HG03159 (cell line): ENCODE measurements at regions not wholly inside any gene's neighbourhood (a gene's known extent, or its start where the extent isn't known, plus 50 kb on each side); places are given as distances from the start of the nearest gene placed in this dataset.
"Not testable (repeated sequence)": the region's sequence is repeated elsewhere in the genome, so short reads cannot be mapped to it uniquely, and the experiment has no call there.

Source experiments
- ATAC-seq: cut with Tn5 transposase; IDR thresholded peaks from one replicate; pipeline ENCODE4 v1.9.1; 2021; ENCODE audit warnings: mild to moderate bottlenecking, moderate library complexity; ENCODE audit not compliant: unreplicated experiment

DNA sequence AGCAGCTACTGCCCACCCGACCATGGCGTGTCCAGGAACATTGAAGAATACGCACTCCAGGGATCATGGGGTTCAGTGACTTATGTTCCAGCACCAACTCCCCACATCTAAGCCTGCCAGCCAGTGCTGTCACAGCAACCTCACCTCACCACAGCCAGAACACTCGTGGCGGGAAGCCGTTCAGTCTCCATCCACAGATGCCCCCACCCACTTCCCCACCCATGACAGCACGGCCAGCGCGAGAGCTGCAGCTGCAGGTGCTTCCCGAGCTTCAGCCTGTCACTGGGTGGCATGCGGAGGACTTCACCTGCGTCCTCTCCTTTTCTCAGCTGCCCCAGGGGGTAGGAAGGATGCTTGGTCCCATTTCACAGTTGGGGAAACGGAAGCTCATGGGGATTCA, 50.3 kb downstream of the RBFOX3 start:
- ATAC-seq = no peak

DNA sequence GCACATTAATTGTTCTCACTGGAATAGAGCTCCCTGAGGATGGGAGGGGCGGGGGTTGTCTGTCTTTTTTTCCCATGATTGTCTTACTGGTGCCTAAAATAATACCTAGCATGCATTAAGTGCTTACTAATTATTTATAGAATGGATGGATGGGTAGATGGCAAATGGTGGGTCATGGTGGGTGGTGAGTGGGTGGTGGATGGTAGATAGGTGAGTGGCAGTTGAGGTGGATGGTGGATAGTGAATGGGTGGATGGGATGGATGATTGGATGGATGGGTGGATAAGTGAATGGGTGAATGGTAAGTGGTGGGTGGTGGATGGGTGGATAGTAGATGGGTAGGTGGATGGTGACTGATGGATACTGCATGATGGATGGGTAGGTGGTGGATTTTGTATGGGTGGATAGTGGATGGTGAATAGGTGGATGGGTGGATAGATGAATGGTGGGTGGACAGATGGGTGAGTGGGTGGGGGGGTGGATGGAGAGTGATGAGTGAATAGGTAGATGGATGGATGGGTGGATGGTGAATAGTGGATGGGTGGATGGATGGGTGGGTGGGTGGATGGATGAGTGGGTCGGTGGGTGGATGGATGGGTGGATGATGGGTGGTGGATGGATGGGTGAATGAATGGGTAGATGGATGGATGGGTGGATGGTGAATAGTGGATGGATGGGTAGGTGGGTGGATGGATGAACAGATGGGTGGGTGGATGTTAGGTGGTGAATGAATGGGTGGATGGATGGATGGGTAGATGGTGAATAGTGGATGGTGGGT, 51.6 kb downstream of the RBFOX3 start:
- ATAC-seq = no peak

DNA sequence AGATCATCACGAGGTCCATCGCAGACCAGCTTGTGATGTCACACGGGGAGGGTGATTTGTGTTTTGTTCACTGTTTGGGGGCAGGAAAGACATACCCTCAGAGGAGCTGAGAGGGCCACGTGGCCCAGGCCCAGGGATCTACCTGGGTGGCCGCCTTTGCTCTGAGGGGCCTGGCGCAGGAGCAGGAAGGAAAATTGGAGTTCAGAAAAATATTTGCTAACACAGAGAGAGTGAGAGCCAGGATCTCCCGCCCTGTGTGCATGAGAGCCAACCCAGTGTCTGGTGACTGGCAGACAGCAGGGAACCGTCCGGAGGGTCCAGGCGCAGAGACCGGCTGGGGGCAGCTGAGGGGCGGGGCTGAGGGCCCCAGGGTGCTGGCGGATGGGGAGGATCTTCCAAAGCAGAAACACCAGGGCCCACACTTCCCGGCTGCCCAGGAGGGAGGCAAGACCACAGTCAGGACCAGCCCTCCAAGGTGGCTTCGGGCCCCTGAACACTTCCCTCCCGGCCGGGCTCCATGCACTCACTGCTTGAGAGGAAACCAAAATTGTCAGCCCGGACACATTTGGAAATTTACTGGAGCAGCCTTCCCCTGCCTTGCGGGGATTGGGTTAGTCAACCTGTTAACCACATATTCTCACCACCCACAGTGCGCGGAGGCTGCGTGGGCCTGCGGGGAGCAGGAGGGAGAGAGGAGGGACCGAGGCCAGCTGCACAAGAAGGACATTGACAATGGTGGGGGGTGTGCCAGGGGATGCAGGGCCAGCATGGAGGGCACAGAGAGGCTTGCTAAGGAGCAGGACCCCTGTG, 52.6 kb downstream of the RBFOX3 start:
- ATAC-seq = no peak

DNA sequence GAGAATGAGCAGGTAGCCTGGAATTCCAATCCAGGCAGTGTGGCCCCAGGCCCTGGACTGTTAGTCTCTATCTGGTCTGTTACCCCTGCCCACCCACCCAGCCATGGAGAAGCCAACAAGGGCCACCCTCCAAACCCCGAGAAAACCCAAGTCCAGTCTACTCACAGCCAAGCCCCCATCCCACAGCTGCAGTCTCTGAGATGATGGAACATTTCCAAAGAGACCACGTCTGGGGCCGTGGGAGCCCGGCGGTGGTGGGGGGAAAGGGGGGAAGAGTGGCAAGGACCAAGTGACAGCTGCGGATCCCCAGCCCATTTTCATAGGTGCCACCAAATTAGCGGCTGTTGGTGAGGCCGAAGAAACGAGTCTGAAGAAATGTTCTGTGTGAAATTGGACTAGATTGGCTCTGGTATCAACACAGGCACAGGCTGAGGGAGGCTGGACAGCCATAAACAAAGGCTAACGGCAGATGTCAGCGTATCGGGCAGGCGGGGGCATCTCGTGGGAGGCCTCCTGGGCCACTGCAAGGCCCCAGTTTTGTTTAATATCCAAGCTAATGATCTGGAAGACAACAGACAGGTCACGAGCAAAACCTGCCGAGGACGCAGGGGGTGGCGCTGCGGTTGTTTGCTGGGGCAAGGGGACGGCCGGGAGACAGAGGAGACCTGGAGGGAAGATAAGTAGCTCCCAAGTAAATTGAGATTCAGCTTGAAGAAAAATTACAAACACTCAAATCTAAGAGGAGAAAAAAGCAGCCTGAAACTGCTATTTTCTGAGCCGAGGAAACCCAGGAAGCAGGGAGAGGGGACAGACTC, 53.4 kb downstream of the RBFOX3 start:
- no peak for ATAC-seq

DNA sequence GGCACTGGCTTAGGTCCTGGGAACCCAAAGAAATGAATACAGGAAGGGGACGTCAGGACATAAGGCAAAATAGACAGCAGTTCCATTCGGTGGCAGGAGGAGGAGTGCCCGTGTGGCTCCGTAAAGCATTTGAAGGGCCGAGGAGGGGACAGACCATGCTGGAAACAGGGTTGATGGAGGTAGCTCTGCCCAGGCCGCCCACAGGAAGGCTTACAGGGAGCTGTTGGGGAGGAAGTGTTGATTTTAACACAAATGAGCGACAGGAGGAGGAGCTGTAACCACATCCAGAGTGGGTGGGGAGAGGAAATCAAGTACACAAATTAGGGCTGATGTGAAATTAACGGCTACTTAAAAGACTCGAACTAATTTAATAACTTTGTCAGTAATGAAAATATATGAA, 54.6 kb downstream of the RBFOX3 start:
- no peak for ATAC-seq

DNA sequence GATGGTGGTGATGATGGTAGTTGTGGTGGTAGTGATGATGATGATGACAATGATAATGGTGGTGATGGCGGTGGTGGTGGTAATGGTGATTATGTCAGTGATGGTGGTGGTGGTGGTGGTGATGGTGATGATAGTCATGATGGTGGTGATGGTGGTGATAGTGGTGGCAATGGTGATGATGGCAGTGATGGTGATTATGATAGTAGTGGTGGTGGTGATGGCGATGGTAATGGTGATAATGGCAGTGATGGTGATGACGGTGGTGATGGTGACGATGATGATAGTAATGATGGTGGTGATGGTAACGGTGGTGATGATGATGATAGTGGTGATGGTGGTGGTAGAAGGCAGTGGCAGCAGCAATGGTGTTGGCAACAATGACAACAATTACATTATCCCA, 55.3 kb downstream of the RBFOX3 start:
- no peak for ATAC-seq

DNA sequence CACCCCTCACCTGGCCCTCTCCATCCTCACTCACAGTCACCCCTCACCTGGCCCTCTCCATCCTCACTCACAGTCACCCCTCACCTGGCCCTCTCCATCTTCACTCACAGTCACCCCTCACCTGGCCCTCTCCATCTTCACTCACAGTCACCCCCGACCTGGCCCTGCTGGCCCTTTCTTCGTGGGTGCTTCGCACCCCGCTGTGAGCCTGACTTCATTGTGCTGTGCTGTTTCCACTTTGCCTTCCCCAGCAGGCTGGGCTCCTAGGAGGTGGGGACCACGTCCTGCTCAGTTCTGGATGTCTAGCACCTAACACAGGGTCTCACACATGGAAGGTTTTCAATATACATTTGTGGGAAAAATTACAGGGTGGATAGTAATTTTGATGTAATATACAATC, 56.5 kb downstream of the RBFOX3 start:
- not testable (repeated sequence) for ATAC-seq

DNA sequence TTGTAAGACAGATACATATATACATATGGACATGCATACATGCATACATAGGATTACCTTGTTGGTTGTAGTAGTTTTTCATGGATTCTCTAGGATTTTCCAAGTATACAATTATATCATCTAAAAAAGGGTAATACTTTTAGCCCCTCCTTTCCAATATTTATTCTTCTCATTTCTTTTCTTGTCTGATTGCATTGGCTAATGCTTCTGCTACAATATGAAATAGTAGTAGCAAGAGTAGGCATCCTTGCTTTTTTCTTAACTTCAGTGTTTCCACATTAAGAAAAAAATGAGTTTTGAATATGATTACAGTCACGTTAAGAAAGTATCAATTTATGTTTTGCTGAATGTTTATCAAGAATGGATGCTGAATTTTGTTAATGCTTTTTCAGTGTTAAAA, 58.0 kb downstream of the RBFOX3 start:
- no peak for ATAC-seq

DNA sequence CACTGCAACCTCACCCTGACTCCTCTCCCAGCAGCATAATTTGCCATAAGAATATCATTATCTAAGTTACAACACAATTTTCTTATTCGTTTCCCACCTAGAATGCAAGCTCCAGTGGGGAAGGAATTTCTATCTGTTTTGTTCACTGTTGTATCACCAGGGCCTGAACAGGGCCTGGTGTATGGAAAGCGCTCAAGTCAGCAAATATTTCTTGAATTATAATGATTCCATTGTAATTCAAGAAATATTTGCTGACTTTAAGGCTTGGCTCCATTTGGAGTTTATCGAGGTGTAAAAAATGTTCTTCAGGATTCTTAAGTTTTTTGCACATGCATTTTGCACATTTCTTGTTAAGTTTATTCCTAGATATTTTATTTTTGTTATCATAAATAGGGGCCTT, 58.4 kb downstream of the RBFOX3 start:
- ATAC-seq = no peak

DNA sequence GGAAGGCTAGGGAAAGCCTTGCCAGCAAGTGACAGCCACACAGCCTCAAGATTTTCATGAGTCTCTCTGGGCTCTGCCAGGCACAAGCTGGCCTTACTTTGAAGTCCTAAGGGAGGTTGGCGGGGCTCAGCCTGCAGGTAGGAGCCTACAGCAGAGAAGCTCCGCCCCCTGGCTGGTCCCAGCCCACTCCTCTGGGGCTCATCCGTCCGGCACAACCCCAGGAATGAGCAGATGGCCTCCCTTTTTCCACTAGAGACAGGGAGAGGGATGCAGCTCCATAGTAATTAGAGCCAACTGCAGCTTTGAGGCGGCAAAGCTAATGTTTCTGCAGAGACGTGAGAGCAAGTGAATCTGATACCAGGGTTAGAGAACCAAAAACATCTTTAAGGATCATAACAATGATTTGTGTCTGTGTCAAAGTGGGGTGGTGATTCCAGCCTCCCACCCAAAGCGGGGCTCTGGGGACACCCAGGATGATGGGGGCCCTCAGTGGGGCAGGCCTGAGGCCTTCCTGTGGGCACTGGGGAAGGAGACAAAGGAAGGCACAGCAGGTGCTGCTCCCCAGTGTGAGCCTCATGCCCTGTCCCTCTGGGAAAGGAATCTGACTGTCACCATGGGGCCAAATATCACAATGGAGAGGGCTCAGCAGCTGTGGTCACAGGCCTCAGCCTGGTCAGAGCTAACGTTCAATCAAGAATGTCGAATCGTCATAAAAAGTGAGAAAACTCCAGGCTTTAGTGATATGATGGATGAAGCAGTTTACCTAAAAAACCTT, 61.5 kb downstream of the RBFOX3 start:
- ATAC-seq = no peak

DNA sequence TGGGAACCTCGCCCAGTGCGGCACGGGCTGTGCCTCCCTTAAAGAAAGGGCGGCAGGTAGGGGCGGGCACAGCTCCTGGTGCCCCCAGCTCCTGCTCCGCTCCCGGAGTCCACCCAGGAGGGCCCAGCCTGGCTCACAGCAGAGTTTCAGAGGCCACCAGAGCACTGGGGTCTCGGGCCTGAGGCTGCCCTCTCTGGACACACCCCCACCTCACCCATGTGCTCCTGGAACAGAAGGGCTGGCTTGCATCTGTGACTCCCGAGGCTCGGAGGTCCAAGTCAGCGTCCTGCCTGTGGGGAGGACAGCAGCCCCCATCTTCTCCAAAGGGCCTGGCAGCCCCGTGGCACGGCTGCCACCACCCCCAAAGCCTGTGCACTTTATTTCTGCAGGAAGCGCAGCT, 62.7 kb downstream of the RBFOX3 start:
- ATAC-seq = no peak

DNA sequence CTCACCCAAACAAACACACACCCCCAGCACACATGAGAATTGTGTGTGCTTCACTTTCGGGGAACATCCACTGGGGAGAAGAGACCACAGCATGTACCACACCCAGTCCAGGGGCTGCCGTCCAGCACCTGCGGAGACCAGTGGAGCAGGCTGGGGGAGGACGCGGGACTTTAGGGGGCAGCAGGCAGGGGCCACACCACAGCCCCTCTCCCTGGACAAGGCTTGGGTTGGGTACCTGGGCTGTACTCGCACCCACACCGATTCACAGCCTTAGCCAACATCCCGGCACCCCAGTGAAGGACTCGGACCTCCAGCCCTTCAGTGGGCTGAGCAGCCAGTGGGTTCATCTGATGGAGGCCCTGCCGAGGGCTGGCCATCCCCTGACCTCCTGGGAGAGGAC, 63.3 kb downstream of the RBFOX3 start:
- no peak for ATAC-seq

DNA sequence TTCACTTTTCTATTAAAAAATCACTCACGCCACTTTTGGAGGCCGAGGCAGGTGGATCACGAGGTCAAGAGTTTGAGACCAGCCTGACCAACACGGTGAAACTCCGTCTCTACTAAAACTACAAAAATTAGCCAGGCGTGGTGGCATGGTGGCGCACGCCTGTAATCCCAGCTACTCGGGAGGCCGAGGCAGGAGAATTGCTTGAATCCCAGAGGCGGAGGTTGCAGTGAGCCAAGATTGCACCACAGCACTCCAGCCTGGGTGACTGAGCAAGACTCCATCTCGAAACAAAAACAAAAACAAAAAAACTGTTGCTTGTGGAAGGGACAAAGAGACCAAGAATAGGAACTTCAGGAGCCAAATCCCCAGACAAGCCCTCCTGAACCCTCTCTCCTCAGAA, 63.7 kb downstream of the RBFOX3 start:
- not testable (repeated sequence) for ATAC-seq

DNA sequence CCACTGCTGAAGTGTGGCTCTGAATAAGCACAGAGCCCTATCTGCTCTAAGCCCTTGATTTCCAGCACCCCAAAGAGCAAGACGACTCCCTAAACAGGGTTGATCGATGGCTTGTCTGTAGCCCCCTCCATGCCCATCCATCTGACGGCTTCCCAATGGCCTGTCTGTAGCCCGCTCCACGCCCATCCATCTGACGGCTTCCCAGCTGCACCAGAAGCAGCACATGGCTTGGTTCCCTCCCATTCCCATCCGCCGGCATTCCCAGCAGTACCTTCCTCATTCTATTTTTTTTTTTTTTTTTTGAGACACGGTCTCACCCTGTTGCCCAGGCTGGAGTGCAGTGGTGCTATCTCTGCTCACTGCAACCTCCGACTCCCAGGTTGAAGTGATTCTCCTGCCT, 64.5 kb downstream of the RBFOX3 start:
- ATAC-seq = no peak

DNA sequence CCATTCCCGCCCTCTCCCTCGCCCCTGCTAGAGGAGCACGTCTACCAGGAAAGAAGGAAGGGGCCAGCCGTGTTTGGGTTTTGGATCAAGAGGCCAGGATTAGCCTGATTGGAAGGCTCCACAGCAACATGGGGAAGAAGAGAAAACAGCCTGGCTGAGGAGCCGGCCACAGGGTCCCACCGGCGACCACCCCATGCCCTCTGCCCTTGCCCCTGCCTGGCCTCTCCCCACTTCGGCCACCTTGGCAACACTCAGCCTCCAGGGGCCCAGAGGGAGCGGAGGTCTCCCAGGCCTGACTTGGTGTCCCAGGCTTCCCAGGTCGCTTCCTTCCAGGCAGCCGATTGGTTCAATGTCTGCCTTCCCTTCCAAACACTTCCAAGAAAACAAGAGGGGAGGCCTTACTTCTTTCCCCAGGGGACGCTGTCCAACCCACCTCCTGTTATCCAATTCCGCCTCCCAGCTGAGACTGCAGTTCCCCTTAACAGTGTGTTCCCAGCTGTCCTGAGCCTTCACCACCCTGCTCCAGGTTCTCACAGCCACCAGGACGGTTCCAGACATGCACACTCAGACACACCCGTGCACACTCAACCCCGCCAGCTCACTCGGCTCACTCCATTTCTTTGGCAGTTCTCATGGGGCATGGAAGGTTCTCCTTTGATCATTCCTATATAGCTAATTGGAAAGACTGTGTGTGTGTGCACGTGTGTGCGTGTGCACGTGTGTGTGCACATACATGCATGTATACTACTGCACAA, 65.4 kb downstream of the RBFOX3 start:
- ATAC-seq = no peak

DNA sequence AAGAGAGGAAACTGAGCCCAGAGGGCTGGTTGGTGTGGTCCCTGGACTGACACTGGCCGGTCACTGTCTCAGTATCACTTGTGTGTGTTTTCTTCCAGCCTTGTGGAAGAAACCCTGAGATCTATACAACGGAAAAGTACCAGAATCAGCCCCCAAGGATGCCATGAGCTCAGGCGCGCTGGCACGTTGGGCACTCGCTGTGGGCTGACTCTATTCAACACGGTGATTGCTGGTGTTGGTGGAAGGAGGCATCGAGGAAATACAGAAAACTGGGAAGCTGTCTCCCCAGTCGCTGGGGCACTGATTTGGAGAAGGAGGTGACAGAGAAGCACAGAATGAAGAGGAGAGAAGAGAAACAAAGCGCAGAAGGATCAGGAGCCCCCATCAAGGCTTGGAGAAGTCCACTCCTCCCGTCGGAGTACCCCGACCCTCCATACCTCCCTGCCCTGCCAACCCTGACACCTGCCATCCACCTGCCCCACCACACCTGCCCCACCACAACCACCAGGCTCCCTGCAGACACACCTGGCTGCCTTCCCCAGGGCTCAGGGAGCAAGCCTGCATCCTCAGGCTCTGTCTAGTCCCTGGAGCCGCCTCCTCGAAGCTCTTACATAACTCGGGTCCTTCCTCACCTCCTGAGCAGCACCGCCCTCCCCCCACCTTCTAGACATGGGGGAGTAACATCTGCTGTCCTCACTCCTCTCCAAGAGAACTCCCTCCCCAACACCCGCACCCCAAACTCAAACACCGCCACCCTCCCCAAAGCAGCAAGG, 66.5 kb downstream of the RBFOX3 start:
- ATAC-seq = no peak

DNA sequence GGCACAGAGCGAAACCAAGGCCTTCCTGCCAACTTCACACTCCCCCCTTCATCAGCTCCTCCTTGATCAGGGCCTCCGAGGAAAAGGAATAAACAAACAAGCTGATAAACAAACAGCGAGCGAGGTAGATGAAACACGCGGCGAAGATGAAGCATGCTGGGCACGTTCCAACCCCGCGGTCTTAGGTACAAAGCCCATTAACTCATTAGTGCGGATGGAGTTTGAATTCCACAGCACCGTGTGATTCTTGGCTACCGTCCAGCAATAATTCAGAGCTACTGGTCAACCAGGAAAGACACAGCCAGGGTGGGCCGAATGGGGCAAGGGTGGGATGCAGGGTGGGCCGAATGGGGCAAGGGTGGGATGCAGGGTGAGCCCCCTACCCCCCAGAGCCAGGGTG, 67.3 kb downstream of the RBFOX3 start:
- no peak for ATAC-seq

DNA sequence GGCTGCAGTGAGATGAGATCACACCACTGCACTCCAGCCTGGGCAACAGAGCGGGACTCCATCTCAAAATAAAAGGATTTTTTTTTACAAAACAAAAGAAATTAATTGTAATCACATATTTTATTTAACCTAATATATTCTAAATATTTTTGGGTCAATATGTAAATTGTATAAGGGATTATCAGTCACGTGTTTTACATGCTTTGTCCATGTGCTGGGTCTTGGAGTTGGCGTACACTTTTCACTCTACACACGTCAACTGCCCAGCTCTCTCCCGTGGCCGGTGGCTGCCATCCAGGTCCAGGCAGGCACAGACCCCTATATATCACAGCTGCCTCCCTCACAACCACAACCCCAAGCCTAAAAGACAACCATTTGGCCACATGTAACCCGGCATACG, 68.1 kb downstream of the RBFOX3 start:
- no peak for ATAC-seq
